Central memory CD8-positive, alpha-beta T cell (primary cell): ENCODE measurements at regions not wholly inside any gene's neighbourhood (a gene's known extent, or its start where the extent isn't known, plus 50 kb on each side); places are given as distances from the start of the nearest gene placed in this dataset.

Experiments
- ATAC-seq: fragments of 150-1000 bp; cut with Tn5 transposase; replicated peaks from 2 replicates; pipeline ENCODE4 v1.10.0; 2022; ENCODE audit warnings: mild to moderate bottlenecking, moderate FRiP score, moderate number of reproducible peaks; ENCODE audit not compliant: poor library complexity, severe bottlenecking; ENCODE audit errors: extremely low read depth
- DNase-seq, 2 donors: peaks; one replicate each; pipeline ENCODE4 v3.0.0; 2021; ENCODE audit warnings: low spot score in 2 of 2
- H3K27ac Mint-ChIP-seq: one replicate; pipeline ENCODE4 v1.8.0; 2022; ENCODE audit warnings: low read depth, mild to moderate bottlenecking, moderate library complexity, mixed read lengths
- H3K27me3 Mint-ChIP-seq: one replicate; pipeline ENCODE4 v1.8.0; 2022; ENCODE audit warnings: mixed read lengths
- H3K36me3 Mint-ChIP-seq: one replicate; pipeline ENCODE4 v1.8.0; 2022; ENCODE audit warnings: mild to moderate bottlenecking, moderate library complexity, mixed read lengths; ENCODE audit not compliant: insufficient read depth
- H3K4me1 Mint-ChIP-seq: one replicate; pipeline ENCODE4 v1.8.0; 2022; ENCODE audit warnings: mixed read lengths
- H3K4me3 Mint-ChIP-seq: one replicate; pipeline ENCODE4 v1.8.0; 2022; ENCODE audit warnings: mild to moderate bottlenecking, moderate library complexity, mixed read lengths
- H3K9me3 Mint-ChIP-seq: one replicate; pipeline ENCODE4 v1.8.0; 2022; ENCODE audit warnings: mixed read lengths

GRCh38 chr20:56689318-56689717 lies 60.2 kb downstream of the TFAP2C start:
- Mint-ChIP-seq H3K27ac (no peak overlapping the region), H3K27me3 (peaks cover 23% of the 10 kb centered on the region), H3K4me1 (no peaks in the 10 kb centered on the region), H3K36me3 (no peaks in the 10 kb centered on the region), H3K9me3 (no peaks in the 10 kb centered on the region), H3K4me3 (no peak overlapping the region)
- no peak for DNase-seq
- no peak for ATAC-seq

GRCh38 chr20:56689852-56690485 lies 60.9 kb downstream of the TFAP2C start:
- peaks cover 23% of the 10 kb centered on the region for H3K27me3 Mint-ChIP-seq
- no peak for DNase-seq
- H3K9me3 Mint-ChIP-seq = no peaks in the 10 kb centered on the region
- no peak overlapping the region for H3K27ac Mint-ChIP-seq
- no peak for ATAC-seq
- H3K36me3 Mint-ChIP-seq = no peaks in the 10 kb centered on the region
- H3K4me3 Mint-ChIP-seq = no peak overlapping the region
- H3K4me1 Mint-ChIP-seq = no peaks in the 10 kb centered on the region

- Mint-ChIP-seq H3K27me3 (peaks cover 23% of the 10 kb centered on the region), H3K9me3 (no peaks in the 10 kb centered on the region), H3K27ac (no peak overlapping the region), H3K36me3 (no peaks in the 10 kb centered on the region), H3K4me3 (no peak overlapping the region), H3K4me1 (no peaks in the 10 kb centered on the region)
- no peak for ATAC-seq
- no peak for DNase-seq
Measured at GRCh38 chr20:56690531-56691175, 61.5 kb downstream of the TFAP2C start.

GRCh38 chr20:56691325-56691998 lies 62.4 kb downstream of the TFAP2C start:
- no peaks in the 10 kb centered on the region for H3K4me1 Mint-ChIP-seq
- no peaks in the 10 kb centered on the region for H3K36me3 Mint-ChIP-seq
- DNase-seq (no peak), ATAC-seq (no peak)
- no peaks in the 10 kb centered on the region for H3K9me3 Mint-ChIP-seq
- H3K4me3 Mint-ChIP-seq = no peak overlapping the region
- H3K27ac Mint-ChIP-seq = no peak overlapping the region
- H3K27me3 Mint-ChIP-seq = peaks cover 23% of the 10 kb centered on the region

GRCh38 chr20:56693217-56693616 lies 64.1 kb downstream of the TFAP2C start:
- ATAC-seq (no peak), DNase-seq (no peak)
- Mint-ChIP-seq H3K27me3 (peaks cover 22% of the 10 kb centered on the region), H3K9me3 (no peaks in the 10 kb centered on the region), H3K27ac (no peak overlapping the region), H3K4me3 (no peak overlapping the region), H3K36me3 (no peaks in the 10 kb centered on the region), H3K4me1 (no peaks in the 10 kb centered on the region)

GRCh38 chr20:56697476-56697875 lies 68.4 kb downstream of the TFAP2C start:
- DNase-seq (no peak), ATAC-seq (no peak)
- no peak overlapping the region for H3K4me3 Mint-ChIP-seq
- no peak overlapping the region for H3K27ac Mint-ChIP-seq
- no peaks in the 10 kb centered on the region for H3K27me3 Mint-ChIP-seq
- H3K9me3 Mint-ChIP-seq = no peaks in the 10 kb centered on the region
- H3K36me3 Mint-ChIP-seq = no peaks in the 10 kb centered on the region
- H3K4me1 Mint-ChIP-seq = no peaks in the 10 kb centered on the region

- no peaks in the 10 kb centered on the region for H3K36me3 Mint-ChIP-seq
- no peak overlapping the region for H3K27ac Mint-ChIP-seq
- ATAC-seq (no peak), DNase-seq (no peak)
- H3K27me3 Mint-ChIP-seq = no peaks in the 10 kb centered on the region
- H3K4me3 Mint-ChIP-seq = no peak overlapping the region
- H3K9me3 Mint-ChIP-seq = no peaks in the 10 kb centered on the region
- no peaks in the 10 kb centered on the region for H3K4me1 Mint-ChIP-seq
Measured at GRCh38 chr20:56698297-56698696, 69.2 kb downstream of the TFAP2C start.

GRCh38 chr20:56698749-56699148 lies 69.6 kb downstream of the TFAP2C start:
- Mint-ChIP-seq H3K4me1 (no peaks in the 10 kb centered on the region), H3K27ac (no peak overlapping the region), H3K36me3 (no peaks in the 10 kb centered on the region), H3K4me3 (no peak overlapping the region), H3K9me3 (no peaks in the 10 kb centered on the region), H3K27me3 (no peaks in the 10 kb centered on the region)
- DNase-seq (no peak), ATAC-seq (no peak)

GRCh38 chr20:56702931-56703840 lies 74.1 kb downstream of the TFAP2C start:
- Mint-ChIP-seq H3K4me1 (no peaks in the 10 kb centered on the region), H3K27ac (no peak overlapping the region), H3K27me3 (no peaks in the 10 kb centered on the region), H3K9me3 (no peaks in the 10 kb centered on the region), H3K4me3 (no peak overlapping the region), H3K36me3 (no peaks in the 10 kb centered on the region)
- ATAC-seq (no peak), DNase-seq (no peak)

- DNase-seq = no peak
- Mint-ChIP-seq H3K36me3 (no peaks in the 10 kb centered on the region), H3K27ac (no peak overlapping the region), H3K9me3 (no peaks in the 10 kb centered on the region), H3K27me3 (no peaks in the 10 kb centered on the region), H3K4me1 (no peaks in the 10 kb centered on the region), H3K4me3 (no peak overlapping the region)
- no peak for ATAC-seq
Measured at GRCh38 chr20:56706867-56707360, 77.8 kb downstream of the TFAP2C start.

- H3K27ac Mint-ChIP-seq = no peak overlapping the region
- no peak for ATAC-seq
- H3K9me3 Mint-ChIP-seq = no peaks in the 10 kb centered on the region
- H3K4me1 Mint-ChIP-seq = no peaks in the 10 kb centered on the region
- DNase-seq = no peak
- no peak overlapping the region for H3K4me3 Mint-ChIP-seq
- H3K27me3 Mint-ChIP-seq = no peaks in the 10 kb centered on the region
- no peaks in the 10 kb centered on the region for H3K36me3 Mint-ChIP-seq
Measured at GRCh38 chr20:56708991-56709390, 79.9 kb downstream of the TFAP2C start.

GRCh38 chr20:56710125-56710524 lies 81.0 kb downstream of the TFAP2C start:
- H3K36me3 Mint-ChIP-seq = no peaks in the 10 kb centered on the region
- ATAC-seq (no peak), DNase-seq (no peak)
- no peaks in the 10 kb centered on the region for H3K27me3 Mint-ChIP-seq
- no peak overlapping the region for H3K27ac Mint-ChIP-seq
- H3K4me1 Mint-ChIP-seq = no peaks in the 10 kb centered on the region
- no peaks in the 10 kb centered on the region for H3K9me3 Mint-ChIP-seq
- H3K4me3 Mint-ChIP-seq = no peak overlapping the region
